ENCODE measurements at regions not wholly inside any gene's neighbourhood (a gene's known extent, or its start where the extent isn't known, plus 50 kb on each side); places are given as distances from the start of the nearest gene placed in this dataset.

DNA sequence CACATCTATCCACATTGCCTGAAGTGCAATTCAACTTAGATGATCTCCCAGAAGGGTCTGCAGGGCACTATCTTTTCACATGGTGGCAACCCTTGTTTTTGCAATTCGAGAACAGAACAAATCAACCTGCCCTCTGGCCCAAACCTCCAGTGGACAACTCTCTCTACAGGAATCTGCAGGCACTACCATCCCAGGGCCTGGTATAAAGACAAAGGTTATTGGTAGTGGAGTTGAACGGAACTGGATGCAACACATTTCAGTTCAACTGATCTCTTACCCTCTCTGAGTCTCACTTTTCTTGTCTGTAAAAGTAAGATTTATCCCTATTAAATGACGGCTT is 153.2 kb upstream of the EGFLAM start:
- TF ChIP-seq, protein P1, sequence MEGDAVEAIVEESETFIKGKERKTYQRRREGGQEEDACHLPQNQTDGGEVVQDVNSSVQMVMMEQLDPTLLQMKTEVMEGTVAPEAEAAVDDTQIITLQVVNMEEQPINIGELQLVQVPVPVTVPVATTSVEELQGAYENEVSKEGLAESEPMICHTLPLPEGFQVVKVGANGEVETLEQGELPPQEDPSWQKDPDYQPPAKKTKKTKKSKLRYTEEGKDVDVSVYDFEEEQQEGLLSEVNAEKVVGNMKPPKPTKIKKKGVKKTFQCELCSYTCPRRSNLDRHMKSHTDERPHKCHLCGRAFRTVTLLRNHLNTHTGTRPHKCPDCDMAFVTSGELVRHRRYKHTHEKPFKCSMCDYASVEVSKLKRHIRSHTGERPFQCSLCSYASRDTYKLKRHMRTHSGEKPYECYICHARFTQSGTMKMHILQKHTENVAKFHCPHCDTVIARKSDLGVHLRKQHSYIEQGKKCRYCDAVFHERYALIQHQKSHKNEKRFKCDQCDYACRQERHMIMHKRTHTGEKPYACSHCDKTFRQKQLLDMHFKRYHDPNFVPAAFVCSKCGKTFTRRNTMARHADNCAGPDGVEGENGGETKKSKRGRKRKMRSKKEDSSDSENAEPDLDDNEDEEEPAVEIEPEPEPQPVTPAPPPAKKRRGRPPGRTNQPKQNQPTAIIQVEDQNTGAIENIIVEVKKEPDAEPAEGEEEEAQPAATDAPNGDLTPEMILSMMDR (IDR thresholded peaks at IDR 0.05): no peak
- TF ChIP-seq POLR2A (IDR thresholded peaks at IDR 0.05): no peak

Data from thyroid gland (tissue), 4 donors.